ENCODE measurements at regions not wholly inside any gene's neighbourhood (a gene's known extent, or its start where the extent isn't known, plus 50 kb on each side); places are given as distances from the start of the nearest gene placed in this dataset.
"Not testable (repeated sequence)": the region's sequence is repeated elsewhere in the genome, so short reads cannot be mapped to it uniquely, and the experiment has no call there.

DNA sequence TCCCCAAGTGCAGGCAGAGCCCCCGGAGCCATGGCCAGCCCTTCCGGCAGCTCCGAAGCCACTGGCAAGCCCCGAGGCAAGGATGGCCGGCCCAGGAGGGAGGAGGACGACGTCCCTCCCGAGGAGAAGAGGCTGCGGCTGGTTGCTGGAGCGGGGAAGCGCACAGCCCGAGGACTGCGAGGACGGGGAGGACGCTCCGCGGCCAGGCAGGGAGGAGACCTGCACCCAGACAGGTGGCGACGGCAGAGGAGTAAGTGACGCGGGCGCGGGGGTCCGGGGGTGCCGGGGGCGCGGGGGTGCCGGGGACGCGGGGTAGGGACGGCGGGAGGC is 56.8 kb upstream of the KRTAP5-11 start:
- TF ChIP-seq, protein P1, sequence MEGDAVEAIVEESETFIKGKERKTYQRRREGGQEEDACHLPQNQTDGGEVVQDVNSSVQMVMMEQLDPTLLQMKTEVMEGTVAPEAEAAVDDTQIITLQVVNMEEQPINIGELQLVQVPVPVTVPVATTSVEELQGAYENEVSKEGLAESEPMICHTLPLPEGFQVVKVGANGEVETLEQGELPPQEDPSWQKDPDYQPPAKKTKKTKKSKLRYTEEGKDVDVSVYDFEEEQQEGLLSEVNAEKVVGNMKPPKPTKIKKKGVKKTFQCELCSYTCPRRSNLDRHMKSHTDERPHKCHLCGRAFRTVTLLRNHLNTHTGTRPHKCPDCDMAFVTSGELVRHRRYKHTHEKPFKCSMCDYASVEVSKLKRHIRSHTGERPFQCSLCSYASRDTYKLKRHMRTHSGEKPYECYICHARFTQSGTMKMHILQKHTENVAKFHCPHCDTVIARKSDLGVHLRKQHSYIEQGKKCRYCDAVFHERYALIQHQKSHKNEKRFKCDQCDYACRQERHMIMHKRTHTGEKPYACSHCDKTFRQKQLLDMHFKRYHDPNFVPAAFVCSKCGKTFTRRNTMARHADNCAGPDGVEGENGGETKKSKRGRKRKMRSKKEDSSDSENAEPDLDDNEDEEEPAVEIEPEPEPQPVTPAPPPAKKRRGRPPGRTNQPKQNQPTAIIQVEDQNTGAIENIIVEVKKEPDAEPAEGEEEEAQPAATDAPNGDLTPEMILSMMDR (IDR thresholded peaks at IDR 0.05), result not testable (repeated sequence)
- not testable (repeated sequence) for TF ChIP-seq POLR2A (IDR thresholded peaks at IDR 0.05)
